ENCODE measurements at regions not wholly inside any gene's neighbourhood (a gene's known extent, or its start where the extent isn't known, plus 50 kb on each side); places are given as distances from the start of the nearest gene placed in this dataset.

GRCh38 chr4:104969394-104970082 lies 177.1 kb upstream of the TET2 start:
- no peak for DNase-seq

GRCh38 chr4:104971462-104971861 lies 175.2 kb upstream of the TET2 start:
- no peak for DNase-seq

GRCh38 chr4:104973708-104974107 lies 173.0 kb upstream of the TET2 start:
- DNase-seq, result no peak

GRCh38 chr4:104975617-104976016 lies 171.1 kb upstream of the TET2 start:
- DNase-seq, result no peak

GRCh38 chr4:104976262-104976661 lies 170.4 kb upstream of the TET2 start:
- no peak for DNase-seq

GRCh38 chr4:104979083-104979760 lies 167.5 kb upstream of the TET2 start:
- DNase-seq, result no peak

- DNase-seq, result no peak
These were observed 163.0 kb upstream of the TET2 start for GRCh38 chr4:104983615-104984179.

GRCh38 chr4:104986306-104986705 lies 160.4 kb upstream of the TET2 start:
- no peak for DNase-seq

- peak; percentile 10 for DNase-seq
These were observed 157.3 kb upstream of the TET2 start for GRCh38 chr4:104989371-104989770.

GRCh38 chr4:105002278-105002677 lies 144.4 kb upstream of the TET2 start:
- DNase-seq, result no peak

GRCh38 chr4:105014234-105014633 lies 132.4 kb upstream of the TET2 start:
- no peak for DNase-seq

GRCh38 chr4:105014635-105015034 lies 132.0 kb upstream of the TET2 start:
- DNase-seq, result no peak

- DNase-seq, result no peak
These were observed 130.9 kb upstream of the TET2 start for GRCh38 chr4:105015750-105016149.

- no peak for DNase-seq
These were observed 123.6 kb upstream of the TET2 start for GRCh38 chr4:105022811-105023667.

- DNase-seq, result no peak
These were observed 123.0 kb upstream of the TET2 start for GRCh38 chr4:105023668-105024055.

GRCh38 chr4:105025263-105026017 lies 121.2 kb upstream of the TET2 start:
- no peak for DNase-seq

- DNase-seq, result no peak
These were observed 109.7 kb upstream of the TET2 start for GRCh38 chr4:105036991-105037390.

- DNase-seq, result no peak
These were observed 104.2 kb upstream of the TET2 start for GRCh38 chr4:105042451-105042850.

GRCh38 chr4:105050896-105051295 lies 95.8 kb upstream of the TET2 start:
- no peak for DNase-seq

GRCh38 chr4:105057370-105058105 lies 89.1 kb upstream of the TET2 start:
- DNase-seq, result no peak

- DNase-seq, result no peak
These were observed 88.4 kb upstream of the TET2 start for GRCh38 chr4:105058177-105058812.

Data from NCI-H2107 (cell line).